CD4-positive, alpha-beta T cell (primary cell): ENCODE measurements at regions not wholly inside any gene's neighbourhood (a gene's known extent, or its start where the extent isn't known, plus 50 kb on each side); places are given as distances from the start of the nearest gene placed in this dataset.

Experiments
- ATAC-seq: fragments of 200-7000 bp; cut with Tn5 transposase; one replicate; pipeline ENCODE4 v1.10.0; 2022; ENCODE audit warnings: mild to moderate bottlenecking; ENCODE audit not compliant: poor library complexity
- CTCF ChIA-PET: fragments of 350-600 bp; sonication (Branson Sonifier 250); formaldehyde crosslinking; loops from one replicate; lab custom pipeline; 2021; ENCODE audit warnings: antibody characterized with exemption, inconsistent platforms; lab: Charles Lee
- POLR2A ChIA-PET: fragments of 350-600 bp; sonication (Branson Sonifier 250); formaldehyde crosslinking; loops from one replicate; lab custom pipeline; 2021; ENCODE audit warnings: antibody characterized with exemption, inconsistent platforms; lab: Charles Lee
- DNase-seq, 14 experiments: peaks; one replicate each; pipeline ENCODE4 v3.0.0-alpha.2; 2013 to 2020; ENCODE audit warnings: mixed read lengths in 2 of 14
- H3K27ac ChIP-seq, 2 donors: one replicate each; pipeline versions ENCODE4 v1.5.1 to v1.7.0; 2013; ENCODE audit warnings: low read length in 2 of 2, low read depth in 1 of 2, mild to moderate bottlenecking in 1 of 2
- H3K27me3 ChIP-seq, 2 experiments: 1 replicate in 1 of 2; 2 replicates in 1 of 2; pipeline versions ENCODE4 v1.6.1 to v1.7.0; 2013; ENCODE audit warnings: low read length in 2 of 2, control low read depth in 1 of 2, mild to moderate bottlenecking in 1 of 2, moderate library complexity in 1 of 2; ENCODE audit not compliant: insufficient read depth in 2 of 2, control insufficient read depth in 1 of 2
- H3K36me3 ChIP-seq: one replicate; pipeline ENCODE4 v1.6.1; 2013; ENCODE audit warnings: low read length, control low read depth; ENCODE audit not compliant: insufficient read depth
- H3K4me1 ChIP-seq: one replicate; pipeline ENCODE4 v1.6.1; 2013; ENCODE audit warnings: low read length, control low read depth; ENCODE audit not compliant: insufficient read depth
- H3K4me3 ChIP-seq: one replicate; pipeline ENCODE4 v1.5.1; 2013; ENCODE audit warnings: mild to moderate bottlenecking, low read length, moderate library complexity
- H3K9me3 ChIP-seq, 2 experiments: 1 replicate in 1 of 2; 2 replicates in 1 of 2; pipeline versions ENCODE4 v1.6.1 to v1.7.0; 2013; ENCODE audit warnings: low read length in 2 of 2, mild to moderate bottlenecking in 2 of 2, control low read depth in 1 of 2, moderate library complexity in 1 of 2; ENCODE audit not compliant: control insufficient read depth in 1 of 2, insufficient read depth in 1 of 2
- H3K27ac Mint-ChIP-seq: one replicate; pipeline ENCODE4 v1.8.0; 2020; ENCODE audit warnings: mixed read lengths
- H3K27me3 Mint-ChIP-seq: one replicate; pipeline ENCODE4 v1.8.0; 2021; ENCODE audit warnings: mixed read lengths
- H3K36me3 Mint-ChIP-seq: one replicate; pipeline ENCODE4 v1.8.0; 2021; ENCODE audit warnings: low read depth, mixed read lengths
- H3K4me1 Mint-ChIP-seq: one replicate; pipeline ENCODE4 v1.8.0; 2021; ENCODE audit warnings: low read depth, mixed read lengths
- H3K4me3 Mint-ChIP-seq: one replicate; pipeline ENCODE4 v1.8.0; 2020; ENCODE audit warnings: mild to moderate bottlenecking, mixed read lengths
- H3K9me3 Mint-ChIP-seq: one replicate; pipeline ENCODE4 v1.8.0; 2020; ENCODE audit warnings: mixed read lengths
- intact Hi-C, 2 experiments: fragments of 100-400 bp; cut with DNase I in 1 of 2; cut with micrococcal nuclease in 1 of 2; formaldehyde crosslinking; loops; one replicate each; pipeline versions ENCODE4 v1.15.1 to v1.9.0; 2023 to 2025; cut with DNase I, micrococcal nuclease
- TF ChIP-seq, protein P1 (sequence below): fragments of 200-600 bp; IDR thresholded peaks from one replicate; pipeline ENCODE4 v1.8.0; 2022; ENCODE audit warnings: antibody characterized with exemption, mild to moderate bottlenecking

DNA sequence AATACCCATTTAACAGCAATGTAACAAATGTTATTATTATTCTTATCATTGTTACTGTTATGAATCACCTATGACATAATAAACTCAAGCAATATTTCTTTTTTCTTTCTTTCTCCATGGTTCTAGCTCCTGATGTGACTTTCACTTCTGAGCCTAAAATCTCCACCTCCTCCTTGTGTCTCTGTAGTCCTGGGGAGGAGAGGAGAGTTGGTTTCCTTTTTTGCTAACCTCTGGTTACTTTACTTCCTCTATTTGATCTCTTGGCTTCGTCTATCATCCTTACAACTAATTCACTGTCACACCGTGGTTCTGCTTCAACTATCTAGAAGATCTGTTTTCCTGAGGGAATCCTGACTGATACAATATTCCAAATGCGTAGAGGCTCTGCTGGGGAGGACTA, 456.6 kb downstream of the VRK1 start:
- intact Hi-C loops = no loop called here
- H3K27ac Mint-ChIP-seq = no peak overlapping the region
- H3K4me1 Mint-ChIP-seq = peaks cover 31% of the 10 kb centered on the region
- H3K27me3 Mint-ChIP-seq = no peaks in the 10 kb centered on the region
- DNase-seq (no peak), ATAC-seq (no peak)
- H3K4me3 ChIP-seq = no peak overlapping the region
- H3K4me3 Mint-ChIP-seq = no peak overlapping the region
- peaks cover 11% of the 10 kb centered on the region for H3K4me1 ChIP-seq
- TF ChIP-seq, protein P1, sequence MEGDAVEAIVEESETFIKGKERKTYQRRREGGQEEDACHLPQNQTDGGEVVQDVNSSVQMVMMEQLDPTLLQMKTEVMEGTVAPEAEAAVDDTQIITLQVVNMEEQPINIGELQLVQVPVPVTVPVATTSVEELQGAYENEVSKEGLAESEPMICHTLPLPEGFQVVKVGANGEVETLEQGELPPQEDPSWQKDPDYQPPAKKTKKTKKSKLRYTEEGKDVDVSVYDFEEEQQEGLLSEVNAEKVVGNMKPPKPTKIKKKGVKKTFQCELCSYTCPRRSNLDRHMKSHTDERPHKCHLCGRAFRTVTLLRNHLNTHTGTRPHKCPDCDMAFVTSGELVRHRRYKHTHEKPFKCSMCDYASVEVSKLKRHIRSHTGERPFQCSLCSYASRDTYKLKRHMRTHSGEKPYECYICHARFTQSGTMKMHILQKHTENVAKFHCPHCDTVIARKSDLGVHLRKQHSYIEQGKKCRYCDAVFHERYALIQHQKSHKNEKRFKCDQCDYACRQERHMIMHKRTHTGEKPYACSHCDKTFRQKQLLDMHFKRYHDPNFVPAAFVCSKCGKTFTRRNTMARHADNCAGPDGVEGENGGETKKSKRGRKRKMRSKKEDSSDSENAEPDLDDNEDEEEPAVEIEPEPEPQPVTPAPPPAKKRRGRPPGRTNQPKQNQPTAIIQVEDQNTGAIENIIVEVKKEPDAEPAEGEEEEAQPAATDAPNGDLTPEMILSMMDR = no peak
- no peaks in the 10 kb centered on the region for H3K36me3 Mint-ChIP-seq
- H3K9me3 Mint-ChIP-seq = no peaks in the 10 kb centered on the region
- peaks cover 0 to 4% of the 10 kb centered on the region in 2 experiments for H3K9me3 ChIP-seq
- ChIA-PET POLR2A (interaction anchor here (0.6 kb wide), 1 partner anchor 36 kb away, joined by 3 read pairs; no protein-coding TSS in a partner anchor), CTCF (no interaction called here)
- no peaks in the 10 kb centered on the region for H3K27me3 ChIP-seq
- H3K27ac ChIP-seq = no peak overlapping the region
- H3K36me3 ChIP-seq = no peaks in the 10 kb centered on the region

DNA sequence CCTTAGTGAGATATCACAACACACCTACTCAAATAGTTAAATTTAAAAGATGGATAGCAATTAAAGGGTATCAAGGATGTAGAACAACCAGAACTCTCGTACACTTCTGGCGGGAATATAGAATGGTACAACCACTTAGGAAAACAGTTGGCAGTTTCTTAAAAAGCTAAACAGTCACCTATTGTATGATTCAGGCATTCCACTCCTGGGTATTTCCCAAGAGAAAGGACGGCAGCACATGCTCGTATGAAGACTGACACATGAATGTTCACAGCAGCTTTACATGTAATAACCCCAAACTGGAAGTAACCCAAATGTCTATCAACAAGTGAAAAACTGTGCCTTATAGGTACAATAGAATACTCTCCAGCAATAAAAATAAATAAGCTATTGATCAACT, 465.2 kb downstream of the VRK1 start:
- ChIA-PET CTCF (no interaction called here), POLR2A (no interaction called here)
- H3K27ac Mint-ChIP-seq = no peak overlapping the region
- DNase-seq (no peak), ATAC-seq (no peak)
- no peaks in the 10 kb centered on the region for H3K4me1 Mint-ChIP-seq
- peaks cover 7% of the 10 kb centered on the region for H3K27me3 Mint-ChIP-seq
- TF ChIP-seq, protein P1 = no peak
- intact Hi-C loops = no loop called here
- H3K9me3 Mint-ChIP-seq = peaks cover 4% of the 10 kb centered on the region
- H3K36me3 Mint-ChIP-seq = no peaks in the 10 kb centered on the region
- no peaks in the 10 kb centered on the region for H3K4me1 ChIP-seq
- no peaks in the 10 kb centered on the region for H3K27me3 ChIP-seq
- no peak overlapping the region for H3K27ac ChIP-seq
- no peaks in the 10 kb centered on the region for H3K9me3 ChIP-seq
- H3K4me3 Mint-ChIP-seq = no peak overlapping the region
- no peaks in the 10 kb centered on the region for H3K36me3 ChIP-seq
- no peak overlapping the region for H3K4me3 ChIP-seq

DNA sequence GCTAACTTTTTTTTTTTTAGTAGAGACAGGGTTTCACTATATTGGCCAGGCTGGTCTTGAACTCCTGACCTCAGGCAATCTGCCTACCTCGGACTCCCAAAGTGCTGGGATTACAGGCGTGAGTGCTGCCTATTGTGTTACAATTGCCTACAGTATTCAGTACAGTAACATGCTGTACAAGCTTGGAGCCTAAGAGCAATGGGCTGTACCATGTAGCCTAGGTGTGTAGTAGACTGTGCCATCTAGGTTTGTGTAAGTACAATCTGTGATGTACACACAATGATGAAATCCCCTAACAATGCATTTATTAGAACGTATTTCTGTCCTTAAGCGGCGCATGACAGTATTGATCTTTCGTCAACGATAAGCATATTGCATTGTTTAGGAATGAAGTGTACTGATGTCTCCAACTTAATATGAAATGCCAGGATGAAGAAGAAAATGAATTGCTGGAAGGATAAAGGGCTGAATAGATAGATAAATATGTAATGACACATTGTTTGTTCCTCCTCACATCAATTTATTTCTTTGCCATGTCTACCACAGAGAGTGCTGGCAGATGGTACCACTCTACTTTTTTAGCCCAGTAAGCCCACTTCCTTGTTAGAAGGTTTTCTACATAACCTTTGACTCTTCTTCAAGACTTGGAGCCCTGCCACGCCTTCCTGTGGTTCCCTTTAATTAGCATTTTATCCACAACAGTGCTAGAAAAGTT, 467.5 kb downstream of the VRK1 start:
- Histone ChIP-seq H3K4me3 (no peak overlapping the region), H3K27me3 (no peaks in the 10 kb centered on the region), H3K36me3 (no peaks in the 10 kb centered on the region), H3K4me1 (no peaks in the 10 kb centered on the region), H3K9me3 (no peaks in the 10 kb centered on the region), H3K27ac (no peak overlapping the region)
- CTCF ChIA-PET = no interaction called here
- Mint-ChIP-seq H3K27me3 (peaks cover 7% of the 10 kb centered on the region), H3K4me1 (no peaks in the 10 kb centered on the region), H3K4me3 (no peak overlapping the region), H3K9me3 (peaks cover 2% of the 10 kb centered on the region), H3K27ac (no peak overlapping the region), H3K36me3 (no peaks in the 10 kb centered on the region)
- ATAC-seq = no peak
- TF ChIP-seq, protein P1 = no peak
- intact Hi-C loops = no loop called here
- DNase-seq = no peak
- POLR2A ChIA-PET = interaction anchor here (0.6 kb wide), 1 partner anchor 9 kb away, joined by 3 read pairs; no protein-coding TSS in a partner anchor
